SKM-1 (cell line): ENCODE measurements at regions not wholly inside any gene's neighbourhood (a gene's known extent, or its start where the extent isn't known, plus 50 kb on each side); places are given as distances from the start of the nearest gene placed in this dataset.
A peak's percentile ranks its signal among the peaks of the same experiment; 100 is the strongest.

Experiments
- DNase-seq: peaks from one replicate; lab custom pipeline; 2025; ENCODE audit not compliant: unreplicated experiment; lab: John Stamatoyannopoulos, UW

DNA sequence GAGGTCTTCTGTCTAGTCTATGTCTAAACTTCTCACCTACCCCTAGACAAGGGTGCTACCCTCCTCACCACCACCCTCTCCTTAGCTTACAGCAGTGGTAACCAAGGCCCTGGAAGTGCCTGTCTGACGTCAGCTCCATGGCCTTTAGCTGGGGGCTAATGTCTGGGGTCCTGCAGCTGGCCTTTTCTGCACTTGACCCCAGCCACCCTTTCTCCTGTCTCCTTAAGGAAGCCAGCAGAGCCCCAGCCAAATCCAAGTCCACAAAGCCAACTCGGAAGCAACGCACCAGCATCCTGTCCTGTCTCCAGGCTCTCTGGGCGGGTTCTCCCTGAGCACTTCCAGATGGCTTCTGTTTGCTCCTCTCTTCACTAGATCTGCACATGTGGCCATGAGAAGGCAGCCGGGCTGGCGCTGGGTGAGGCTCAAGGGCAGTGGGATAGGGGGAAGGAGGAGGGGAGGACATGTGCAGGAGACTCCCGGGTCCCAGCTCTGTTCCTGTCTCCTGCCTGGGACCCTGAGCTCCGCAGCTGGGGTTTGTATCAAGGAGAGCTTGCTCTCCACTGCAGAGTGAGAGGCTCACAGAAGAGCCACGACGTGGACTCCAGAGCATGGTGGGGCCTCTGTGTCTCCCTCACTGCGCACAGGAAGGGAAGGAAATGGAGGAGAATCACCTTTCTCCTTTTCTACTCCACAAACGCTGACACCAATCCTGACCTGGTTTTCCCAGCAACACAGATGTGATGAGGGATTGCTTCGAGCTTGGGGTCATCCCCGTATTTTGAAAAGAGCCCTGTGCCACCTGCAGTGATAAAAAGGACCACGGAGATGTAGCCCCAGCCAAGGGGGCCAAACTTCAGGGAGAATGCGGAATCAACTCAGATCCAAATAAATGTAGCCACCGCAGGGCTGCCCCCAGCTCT, 204.2 kb downstream of the USP12 start:
- DNase-seq, result no peak

DNA sequence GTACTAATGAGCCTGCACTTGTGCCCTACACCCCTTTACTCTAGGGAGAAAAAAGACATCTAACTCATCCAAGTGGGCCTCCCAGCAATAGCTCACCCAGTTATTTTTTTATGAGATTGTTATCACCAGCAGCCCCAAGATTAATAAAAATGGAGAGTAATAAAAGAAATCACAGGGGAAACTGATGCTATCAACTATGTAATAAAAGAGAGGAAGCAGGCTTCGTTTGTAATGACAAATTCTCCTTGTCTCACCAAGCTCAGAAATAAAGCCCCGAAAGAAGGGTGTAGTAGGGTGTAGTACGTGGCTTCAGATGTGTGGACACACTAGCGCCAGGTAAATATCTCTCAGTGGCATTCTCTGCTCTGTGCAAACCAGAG, 204.9 kb downstream of the USP12 start:
- DNase-seq, result no peak

DNA sequence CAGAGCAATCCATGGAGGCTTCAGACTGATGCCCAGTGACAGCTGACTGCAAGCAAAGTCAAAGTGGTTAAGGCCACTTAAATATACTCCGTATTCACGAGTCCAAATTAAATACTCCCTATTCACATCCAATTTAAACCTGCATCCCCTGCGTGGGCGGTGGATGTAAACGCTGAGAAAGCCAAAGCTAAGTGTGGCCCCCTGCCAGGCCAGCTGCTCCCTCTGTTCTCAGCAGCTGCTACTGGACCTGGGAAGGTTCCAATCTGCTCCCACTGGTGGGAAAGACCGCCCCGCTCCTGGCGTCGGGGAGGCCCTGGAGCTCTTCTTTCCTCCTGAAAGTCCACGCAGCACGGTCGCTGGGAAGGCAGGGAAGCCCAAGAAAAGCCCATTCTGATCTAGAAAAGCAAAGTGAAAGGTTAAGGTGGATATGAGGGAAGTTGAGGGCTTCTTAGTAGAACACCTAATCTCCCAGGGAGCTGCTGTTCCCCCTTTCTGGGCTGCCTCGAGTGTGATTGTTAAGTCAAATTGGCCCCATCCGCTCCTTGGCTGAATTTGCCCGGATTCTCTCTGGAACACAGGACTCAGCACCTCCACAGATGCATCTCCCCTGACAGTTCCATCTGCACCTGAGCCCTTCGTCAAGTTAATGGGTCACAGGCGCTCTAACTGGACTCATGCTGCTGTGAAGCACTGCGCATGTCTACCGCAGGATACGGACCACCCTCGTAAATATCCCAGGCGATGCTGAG, 205.5 kb downstream of the USP12 start:
- DNase-seq, result no peak

DNA sequence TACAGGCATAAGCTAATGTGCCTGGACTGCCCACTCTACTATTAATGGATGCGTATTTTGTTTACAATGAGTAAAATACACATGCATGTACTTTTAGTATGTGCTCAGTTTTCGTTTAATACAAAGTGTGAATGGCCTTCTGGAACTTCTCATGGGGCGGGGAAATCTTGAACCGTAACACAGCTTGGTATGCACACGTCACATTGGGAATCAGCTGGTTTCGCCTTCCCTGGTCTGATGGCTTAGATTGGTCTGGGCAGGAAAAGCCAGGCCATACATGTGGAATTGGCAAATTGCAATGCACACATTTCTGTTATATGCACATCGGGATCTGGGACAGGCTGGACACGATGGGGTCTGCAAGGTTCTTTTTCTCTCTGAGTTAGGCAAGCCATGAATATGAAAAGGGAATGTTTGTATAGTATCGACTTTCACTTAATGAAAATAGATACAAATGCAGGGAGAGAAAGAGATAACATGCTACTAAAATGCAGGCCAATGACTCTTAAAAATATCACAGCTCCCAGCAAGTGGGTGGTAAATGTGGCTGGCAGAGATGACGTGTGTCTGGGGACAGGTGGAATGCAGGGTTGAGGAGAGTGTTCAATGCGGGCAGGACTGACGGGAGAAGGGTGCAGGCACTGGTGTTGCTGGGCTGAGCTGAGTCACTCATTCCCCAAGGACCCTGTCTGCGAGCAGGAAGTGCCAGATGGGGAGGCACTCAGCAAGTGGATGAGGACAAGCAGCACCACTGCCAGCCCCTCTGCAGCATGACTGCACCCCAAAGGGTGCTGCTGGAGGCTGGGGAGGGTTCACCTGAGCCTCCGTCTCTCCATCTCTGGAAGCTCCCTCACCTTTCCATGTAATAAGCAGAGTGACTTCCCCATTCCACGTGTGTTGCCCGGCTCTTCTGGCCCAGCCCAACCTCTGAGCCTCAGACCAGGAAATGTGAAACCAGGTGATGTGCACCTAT, 204.0 kb upstream of the GPR12 start:
- no peak for DNase-seq

DNA sequence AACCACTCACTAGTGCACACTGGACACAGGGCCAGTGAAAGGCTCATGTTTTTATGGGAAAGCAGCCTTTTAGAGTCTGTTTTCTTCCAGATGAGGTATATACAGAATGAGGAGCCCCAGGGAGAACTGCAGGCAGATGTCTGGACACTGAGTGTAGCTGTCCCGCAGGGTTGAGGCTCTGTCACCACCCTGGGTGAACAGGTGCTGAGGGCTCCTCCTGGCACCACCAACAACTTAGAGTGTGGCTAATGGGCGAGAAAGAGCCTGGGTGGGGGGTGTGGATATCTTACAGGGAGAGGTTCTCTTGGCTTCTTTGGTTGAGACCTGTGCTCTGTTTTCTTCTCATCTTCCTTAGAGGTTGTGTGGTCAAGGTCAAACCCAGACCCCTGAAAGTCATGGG, 202.1 kb upstream of the GPR12 start:
- no peak for DNase-seq

DNA sequence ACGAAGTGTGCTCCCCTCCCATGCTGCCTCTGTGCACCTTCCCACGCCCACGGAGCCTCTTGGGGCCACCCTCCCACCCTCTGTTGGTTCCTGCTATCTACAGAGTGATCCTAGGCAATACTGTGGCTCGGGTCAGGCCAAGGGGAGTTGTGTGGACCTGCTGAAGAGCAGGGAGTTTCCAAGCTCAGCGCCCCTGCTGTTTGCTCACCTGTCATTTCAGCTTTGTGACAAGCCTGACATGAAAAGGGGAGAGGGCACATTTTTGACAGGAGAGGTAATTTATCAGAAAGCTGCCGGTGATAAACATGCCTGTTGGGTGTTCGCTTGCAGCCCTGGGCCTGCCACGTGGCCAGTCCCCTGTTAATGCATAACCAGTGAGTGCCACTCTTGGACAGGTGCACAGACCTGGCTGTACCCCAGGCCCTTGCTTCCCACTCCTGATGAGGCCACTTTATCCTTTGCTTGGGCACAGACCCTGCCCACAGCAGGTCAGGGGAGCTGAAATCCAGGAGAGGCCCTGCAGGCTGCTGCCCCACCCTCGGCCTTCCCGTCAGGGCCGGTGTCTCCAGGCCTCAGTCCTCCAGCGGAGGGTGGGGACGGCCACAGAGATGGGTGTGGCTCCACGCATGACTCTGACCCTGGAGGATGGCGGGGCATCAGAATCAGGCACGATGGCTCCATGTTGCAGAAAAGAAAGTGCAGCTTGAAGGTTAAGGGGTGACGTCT, 201.5 kb upstream of the GPR12 start:
- DNase-seq, result no peak

DNA sequence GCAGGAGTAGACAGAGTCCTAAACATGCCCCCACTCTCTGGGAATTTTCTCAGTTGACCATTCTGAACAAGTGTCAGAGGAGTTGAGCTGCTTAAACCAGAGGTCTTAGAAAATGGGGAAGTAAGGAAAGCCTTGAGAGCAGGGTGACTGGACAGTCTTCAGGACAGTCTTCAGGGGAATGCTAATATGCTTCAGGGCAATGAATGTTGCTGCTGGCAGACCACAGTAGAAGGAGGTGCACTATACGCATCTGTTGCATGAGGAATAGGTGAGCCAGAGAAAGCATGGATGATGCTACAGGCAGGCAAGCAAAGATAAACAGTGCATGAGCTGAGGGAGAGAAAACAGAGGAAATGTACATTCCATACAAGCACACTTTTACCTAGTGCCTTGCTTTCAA, 196.6 kb upstream of the GPR12 start:
- DNase-seq, result peak; percentile 59

DNA sequence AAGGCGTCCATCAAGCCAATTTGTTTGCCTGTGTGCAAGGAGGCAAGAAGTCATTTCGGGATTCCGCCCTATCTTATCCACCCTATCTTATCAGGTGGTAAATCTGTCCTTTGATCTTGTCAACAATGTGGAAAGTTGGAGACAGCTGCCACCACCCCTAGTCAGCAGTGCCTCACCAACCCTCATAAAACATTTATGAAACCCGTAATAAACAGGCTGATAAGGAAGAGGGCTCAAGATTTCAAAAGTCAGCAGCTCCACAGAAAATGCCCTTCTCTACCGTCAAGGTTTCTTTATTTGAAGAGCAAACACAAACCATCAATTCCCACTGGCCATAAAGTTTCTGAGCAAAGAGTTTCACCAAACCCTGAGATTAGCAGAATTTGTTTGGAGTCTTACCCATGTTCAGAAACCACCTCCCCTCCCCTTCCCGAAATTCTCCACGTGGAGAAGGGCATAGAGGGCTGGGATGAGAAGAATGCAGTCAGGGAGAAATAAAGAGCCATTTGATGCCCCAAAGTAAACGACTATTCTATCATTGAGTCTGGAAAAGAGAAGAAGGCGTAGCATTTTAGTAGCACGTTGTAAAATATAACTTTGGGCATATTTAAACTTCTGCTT, 196.0 kb upstream of the GPR12 start:
- DNase-seq, result no peak

DNA sequence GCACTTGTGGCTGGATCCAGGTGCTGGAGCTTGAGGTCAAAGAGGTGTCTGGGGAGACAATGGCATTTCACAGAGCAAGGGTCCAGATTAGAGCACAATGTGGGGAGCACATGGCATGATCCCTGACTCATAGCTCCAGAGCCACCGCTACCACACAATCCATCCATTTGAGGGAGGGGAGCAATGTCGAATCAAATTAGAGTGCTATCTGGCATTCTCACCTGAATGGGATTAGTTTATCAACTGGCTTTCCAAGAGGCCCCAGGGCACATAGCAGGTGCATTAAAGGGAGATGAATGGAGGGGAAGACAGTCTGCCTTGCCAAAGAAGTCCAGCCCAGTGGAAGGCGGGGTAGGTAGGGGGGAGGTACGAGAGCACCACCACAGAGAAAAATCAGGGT, 194.4 kb upstream of the GPR12 start:
- DNase-seq, result no peak

DNA sequence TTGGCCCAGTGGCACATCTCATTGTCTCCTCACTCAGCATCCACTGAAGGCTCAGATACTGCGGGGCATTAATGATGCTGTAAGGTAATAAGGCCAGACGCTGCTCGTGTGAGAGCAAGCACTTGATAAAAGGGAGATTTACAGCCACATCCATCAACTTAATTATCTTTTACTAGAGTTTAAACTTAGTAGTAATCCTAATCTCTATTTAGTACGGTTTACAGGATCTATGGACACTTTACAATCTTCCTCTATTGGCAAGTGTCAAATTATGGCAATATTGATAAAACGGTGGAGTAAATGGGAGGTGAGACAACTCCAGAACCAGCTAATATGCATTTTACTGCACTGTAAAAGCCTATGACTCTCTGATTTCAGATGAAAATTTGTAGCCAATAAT, 192.7 kb upstream of the GPR12 start:
- DNase-seq, result no peak

DNA sequence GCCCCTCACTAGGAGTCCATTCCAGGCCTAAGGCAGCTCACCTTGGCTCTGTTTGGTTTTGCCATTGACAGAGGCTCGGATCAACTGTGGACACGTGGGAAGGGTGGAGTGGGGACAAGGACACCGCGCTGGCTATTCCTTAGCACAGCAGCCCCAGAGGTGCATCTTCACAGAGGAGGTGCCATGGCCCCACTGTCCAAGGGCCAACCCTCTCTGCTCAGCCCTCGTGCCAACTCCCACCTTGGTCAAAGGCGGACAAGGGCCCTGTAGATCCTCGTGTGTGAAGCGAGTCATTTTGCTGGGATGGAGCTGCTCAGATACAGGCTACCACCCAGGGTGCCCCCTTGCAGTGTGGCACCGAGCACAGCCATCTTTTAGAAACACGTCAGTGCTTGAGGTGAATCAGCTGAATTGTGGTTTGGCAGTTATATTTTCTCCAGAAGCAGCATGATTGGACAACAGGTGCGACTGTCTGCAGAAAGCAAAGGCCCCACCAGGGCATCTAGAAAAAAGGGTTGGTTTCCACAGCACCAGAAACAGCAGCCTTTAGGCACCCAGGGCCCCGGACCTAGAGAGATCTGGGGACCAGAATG, 192.1 kb upstream of the GPR12 start:
- no peak for DNase-seq

DNA sequence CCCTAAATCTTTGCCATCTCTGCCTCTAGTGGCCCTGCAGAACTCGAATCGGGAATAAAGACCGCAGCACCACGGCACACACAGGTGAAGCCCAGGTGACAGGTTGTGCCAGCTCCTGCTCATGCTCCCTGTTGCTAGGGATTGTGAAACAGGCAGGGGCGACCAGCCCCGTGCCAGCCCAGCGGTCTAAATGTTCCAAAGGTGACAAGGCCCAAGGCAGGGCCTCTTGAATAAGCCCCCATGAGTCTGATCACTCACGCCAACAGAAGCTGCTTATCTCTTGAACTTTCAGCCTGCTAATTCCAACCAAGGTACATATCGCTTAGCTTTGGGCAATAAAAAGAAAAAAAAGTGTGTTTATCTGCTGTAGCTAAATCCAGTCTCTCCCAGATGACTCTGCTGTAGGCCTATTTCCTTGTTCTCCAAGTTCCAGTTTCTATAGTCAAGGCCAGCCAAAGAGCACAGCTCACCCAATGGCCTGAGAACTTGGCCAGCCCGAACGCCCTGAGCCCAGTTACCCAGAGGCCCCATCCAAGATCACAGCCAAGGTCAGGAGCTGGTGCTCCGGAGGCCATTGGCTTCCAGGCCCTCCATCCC, 191.1 kb upstream of the GPR12 start:
- DNase-seq, result no peak

DNA sequence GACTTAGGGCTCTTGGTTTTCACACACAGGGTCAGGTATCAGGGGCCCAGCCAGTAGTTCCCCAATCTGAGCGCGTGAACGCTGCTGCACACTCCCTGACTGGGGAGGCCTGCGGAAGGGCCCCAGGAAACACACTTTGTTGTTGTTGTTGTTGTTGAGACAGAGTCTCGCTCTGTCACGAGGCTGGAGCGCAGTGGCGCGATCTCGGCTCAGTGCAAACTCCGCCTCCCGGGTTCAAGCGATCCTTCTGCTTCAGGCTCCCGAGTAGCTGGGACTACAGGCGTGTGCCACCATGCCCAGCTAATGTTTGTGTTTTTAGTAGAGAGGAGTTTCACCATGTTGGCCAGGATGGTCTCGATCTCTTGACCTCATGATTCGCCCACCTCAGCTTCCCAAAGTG, 190.4 kb upstream of the GPR12 start:
- no peak for DNase-seq

DNA sequence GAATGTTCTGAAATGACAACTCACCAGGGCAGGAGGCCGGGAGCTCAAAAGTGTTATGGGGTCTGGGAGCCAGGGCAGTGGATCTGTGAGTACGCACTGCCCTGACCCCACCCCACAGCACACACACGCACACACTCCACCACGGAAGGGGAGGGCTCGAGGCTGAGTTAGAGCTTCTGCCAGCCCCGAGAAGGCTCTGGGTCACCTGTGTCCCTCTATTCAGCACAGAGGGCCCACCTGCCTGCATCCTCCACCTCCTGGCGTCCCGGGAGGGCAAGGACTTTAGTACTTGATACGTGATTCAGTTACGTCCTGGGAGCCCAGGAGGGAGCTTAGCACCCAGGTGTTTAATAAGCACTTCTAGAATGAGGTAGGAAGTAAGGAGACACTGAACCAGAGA, 190.0 kb upstream of the GPR12 start:
- no peak for DNase-seq

DNA sequence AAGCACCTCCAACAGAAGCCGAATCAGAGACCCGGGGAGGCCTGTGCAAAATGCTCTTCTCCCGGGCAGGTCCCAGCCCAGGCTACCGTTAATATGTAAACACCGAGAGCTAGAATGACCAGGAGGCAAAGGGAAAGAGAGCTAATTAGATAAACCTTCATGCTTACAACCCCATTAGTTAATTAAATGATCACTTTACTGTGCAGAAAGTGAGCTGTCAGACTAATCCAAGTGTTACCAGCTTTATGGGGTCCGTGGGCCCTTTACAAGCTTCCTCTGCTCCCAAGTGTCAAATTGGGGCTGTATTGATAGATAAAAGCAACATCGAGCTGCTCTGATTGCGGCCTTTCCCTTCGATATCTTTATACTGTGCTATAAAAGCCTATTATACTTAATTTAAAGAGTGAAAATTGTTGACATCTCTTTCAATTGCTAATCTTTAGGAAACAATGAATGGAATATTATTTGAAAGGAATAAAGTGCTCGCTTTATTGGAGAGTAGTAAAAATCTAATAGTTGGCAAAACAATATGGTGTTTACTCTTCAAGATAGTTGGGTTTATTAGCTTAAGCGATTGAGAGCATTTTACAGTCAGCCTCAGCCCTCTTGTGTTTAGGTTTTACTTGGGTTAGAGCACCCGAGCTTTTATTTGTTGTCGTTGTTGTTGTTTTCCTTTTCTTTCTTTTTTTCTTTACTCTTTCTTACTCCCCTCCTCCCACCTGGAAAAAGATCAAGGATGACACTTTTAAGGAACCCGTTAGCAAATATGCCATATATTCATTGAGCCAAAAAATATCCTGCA, 189.3 kb upstream of the GPR12 start:
- no peak for DNase-seq

DNA sequence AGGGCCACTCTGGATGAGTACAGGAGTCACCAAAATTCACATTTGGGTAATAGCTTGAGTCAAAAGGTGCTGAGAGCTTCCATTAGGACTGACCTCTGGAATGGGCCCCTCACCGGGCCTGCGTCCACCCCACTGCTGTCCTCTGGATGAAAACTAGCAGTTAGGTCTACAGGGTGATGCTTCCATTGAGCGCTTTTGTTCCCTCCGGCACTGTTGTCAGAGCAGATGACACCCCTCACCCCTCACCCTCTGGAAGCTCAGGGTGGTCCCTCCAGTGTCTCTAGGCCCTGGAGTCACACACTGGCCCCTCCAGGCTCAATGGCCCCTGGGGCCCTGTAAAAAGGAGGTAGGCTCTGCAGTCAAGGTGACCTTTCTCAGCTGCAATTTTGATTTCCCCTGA, 187.8 kb upstream of the GPR12 start:
- no peak for DNase-seq

DNA sequence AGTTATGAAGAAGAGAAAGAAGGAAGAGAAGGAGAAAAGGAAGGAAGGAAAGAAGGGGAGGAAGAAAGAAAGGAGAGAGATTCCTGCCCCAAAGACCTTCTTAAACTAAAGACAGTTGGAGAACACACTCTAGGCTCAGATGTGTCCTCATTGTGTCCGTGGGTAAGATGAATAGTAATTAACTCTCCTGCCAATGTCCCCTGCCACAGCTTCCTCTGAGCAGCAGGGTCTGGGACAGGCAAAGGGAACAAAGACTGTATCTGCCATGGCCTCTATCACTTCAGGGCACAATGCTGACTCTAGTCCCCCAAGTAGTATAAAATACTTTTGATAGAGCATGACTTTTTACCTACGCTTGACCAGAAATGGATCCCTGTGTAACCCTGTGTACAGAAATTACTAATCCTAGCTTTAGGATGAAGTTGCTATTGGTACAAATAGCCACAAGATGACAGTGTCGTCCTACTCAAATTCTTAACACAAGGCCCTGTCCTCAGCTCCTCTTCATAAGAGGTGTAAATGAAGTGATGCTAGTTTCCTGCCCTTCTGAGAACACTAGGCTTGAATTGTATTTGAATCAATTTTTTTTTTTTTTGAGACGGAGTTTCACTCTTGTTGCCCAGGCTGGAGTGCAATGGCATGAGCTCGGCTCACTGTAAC, 186.2 kb upstream of the GPR12 start:
- peak; percentile 34 for DNase-seq

DNA sequence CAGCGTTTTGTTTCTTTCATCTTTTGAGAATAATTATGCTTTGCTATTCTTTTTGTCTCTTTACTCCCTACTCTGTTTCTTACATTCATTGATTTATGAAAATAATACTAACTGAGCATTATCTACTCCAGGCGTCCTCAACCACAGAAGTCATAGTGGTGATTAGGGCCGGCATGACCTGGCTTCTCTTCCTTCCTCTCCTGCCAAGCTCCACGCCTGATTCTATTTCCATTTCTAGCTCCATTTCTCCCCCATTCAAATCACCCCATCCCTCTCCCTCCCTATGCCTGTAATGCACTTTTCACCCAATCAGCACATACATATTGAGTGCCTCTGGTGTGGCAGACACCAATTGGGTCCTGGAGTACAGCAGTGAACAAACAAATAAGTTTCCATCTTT, 183.2 kb upstream of the GPR12 start:
- DNase-seq, result no peak
